ENCODE measurements at regions not wholly inside any gene's neighbourhood (a gene's known extent, or its start where the extent isn't known, plus 50 kb on each side); places are given as distances from the start of the nearest gene placed in this dataset.

DNA sequence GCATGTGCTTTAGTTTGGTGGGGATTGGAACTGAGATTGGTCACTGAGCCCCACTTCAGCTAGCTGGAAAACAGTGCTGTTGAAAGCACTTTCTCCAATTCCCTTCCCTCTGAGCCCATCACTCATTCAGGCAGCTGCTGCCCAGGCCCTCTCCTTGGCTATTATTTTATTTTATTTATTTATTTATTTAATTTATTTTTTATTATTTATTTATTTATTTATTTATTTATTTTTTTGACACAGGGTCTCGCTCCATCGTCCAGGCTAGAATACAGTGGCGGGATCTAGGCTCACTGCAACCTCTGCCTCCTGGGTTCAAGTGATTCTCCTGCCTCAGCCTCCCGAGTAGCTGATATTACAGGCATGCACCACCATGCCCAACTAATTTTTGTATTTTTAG lies 51.8 kb upstream of the RBPJ start:
- no peaks in the 10 kb centered on the region for H3K79me2 ChIP-seq (ENCODE audit: low read length)
- CTCF ChIA-PET: interaction anchor here (0.6 kb wide), 1 partner anchor 136 kb away, joined by 17 read pairs; no protein-coding TSS in a partner anchor
- no peak for TF ChIP-seq EZH2 (IDR thresholded peaks at IDR 0.05; ENCODE audit: low read length, unreplicated experiment)
- TF ChIP-seq, protein P1, sequence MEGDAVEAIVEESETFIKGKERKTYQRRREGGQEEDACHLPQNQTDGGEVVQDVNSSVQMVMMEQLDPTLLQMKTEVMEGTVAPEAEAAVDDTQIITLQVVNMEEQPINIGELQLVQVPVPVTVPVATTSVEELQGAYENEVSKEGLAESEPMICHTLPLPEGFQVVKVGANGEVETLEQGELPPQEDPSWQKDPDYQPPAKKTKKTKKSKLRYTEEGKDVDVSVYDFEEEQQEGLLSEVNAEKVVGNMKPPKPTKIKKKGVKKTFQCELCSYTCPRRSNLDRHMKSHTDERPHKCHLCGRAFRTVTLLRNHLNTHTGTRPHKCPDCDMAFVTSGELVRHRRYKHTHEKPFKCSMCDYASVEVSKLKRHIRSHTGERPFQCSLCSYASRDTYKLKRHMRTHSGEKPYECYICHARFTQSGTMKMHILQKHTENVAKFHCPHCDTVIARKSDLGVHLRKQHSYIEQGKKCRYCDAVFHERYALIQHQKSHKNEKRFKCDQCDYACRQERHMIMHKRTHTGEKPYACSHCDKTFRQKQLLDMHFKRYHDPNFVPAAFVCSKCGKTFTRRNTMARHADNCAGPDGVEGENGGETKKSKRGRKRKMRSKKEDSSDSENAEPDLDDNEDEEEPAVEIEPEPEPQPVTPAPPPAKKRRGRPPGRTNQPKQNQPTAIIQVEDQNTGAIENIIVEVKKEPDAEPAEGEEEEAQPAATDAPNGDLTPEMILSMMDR (conservative IDR thresholded peaks at IDR 0.05; ENCODE audit: low read depth, low read length): no peak
- no peak for TF ChIP-seq EZH2phosphoT487 (IDR thresholded peaks at IDR 0.05; ENCODE audit: borderline replicate concordance, low read length)
- DNase-seq (no peak), ATAC-seq (no peak)
- H3K4me2 ChIP-seq (ENCODE audit: low read length): no peak overlapping the region
- H3K4me3 ChIP-seq (ENCODE audit: low read length): no peak overlapping the region
- POLR2A ChIA-PET (ENCODE audit: unreplicated experiment): no interaction called here
- no peaks in the 10 kb centered on the region for H3K9me2 ChIP-seq (replicated peaks; ENCODE audit: low read length)
- H2AFZ ChIP-seq (ENCODE audit: low read length): no peak overlapping the region
- H4K20me1 ChIP-seq (ENCODE audit: low read length): no peaks in the 10 kb centered on the region
- H3K9me3 ChIP-seq (ENCODE audit: low read length): no peaks in the 10 kb centered on the region
- H3K36me3 ChIP-seq (ENCODE audit: low read depth, low read length): no peaks in the 10 kb centered on the region
- H3K27ac ChIP-seq (ENCODE audit: low read length): no peak overlapping the region
- no peaks in the 10 kb centered on the region for H3F3A ChIP-seq (ENCODE audit: low read length, unreplicated experiment)
- H3K27me3 ChIP-seq (ENCODE audit: low read length): no peaks in the 10 kb centered on the region
- no peak overlapping the region for H3K9ac ChIP-seq (ENCODE audit: low read length)
- intact Hi-C loops (cut with micrococcal nuclease): no loop called here
- H3K4me1 ChIP-seq (ENCODE audit: insufficient read depth, low read length): no peaks in the 10 kb centered on the region
- BruUV-seq (replicated peaks): no TSS peak

Measured in PC-3 (cell line).